Urinary bladder (tissue), 3 donors: ENCODE measurements at regions not wholly inside any gene's neighbourhood (a gene's known extent, or its start where the extent isn't known, plus 50 kb on each side); places are given as distances from the start of the nearest gene placed in this dataset.
"Not testable (repeated sequence)": the region's sequence is repeated elsewhere in the genome, so short reads cannot be mapped to it uniquely, and the experiment has no call there.

Source experiments
- DNase-seq: peaks from one replicate; pipeline ENCODE4 v3.0.0-alpha.2; 2015; ENCODE audit errors: extremely low spot score
- H3K27ac ChIP-seq: one replicate; pipeline ENCODE4 v1.5.1; 2013; ENCODE audit warnings: low read depth, mild to moderate bottlenecking, moderate library complexity
- H3K36me3 ChIP-seq: one replicate; pipeline ENCODE4 v1.6.1; 2013; ENCODE audit warnings: mild to moderate bottlenecking, moderate library complexity; ENCODE audit not compliant: insufficient read depth
- H3K4me1 ChIP-seq: one replicate; pipeline ENCODE4 v1.6.1; 2013; ENCODE audit warnings: mild to moderate bottlenecking, moderate library complexity; ENCODE audit not compliant: insufficient read depth
- H3K4me3 ChIP-seq: one replicate; pipeline ENCODE4 v1.5.1; 2013; ENCODE audit warnings: low read depth, low read length
- WGBS: extraction: QIAGEN DNeasy Blood & Tissue Kit; methylation state at CpG from one replicate; pipeline ENCODE4 v1.1.7; 2013; 5-methylcytosine and 5-hydroxymethylcytosine counted together
- donor health status: healthy with polysubstance abuse.
- donor health status: healthy.

- not testable (repeated sequence) for DNase-seq, H3K4me3 ChIP-seq, H3K4me1 ChIP-seq, H3K27ac ChIP-seq, H3K36me3 ChIP-seq
- WGBS: 46% methylated on average over 16 of the region's 18 CpGs
Measured at GRCh38 chr16:21372162-21372835, 94.2 kb upstream of the CRYM start.

GRCh38 chr16:21370791-21371190 lies 92.7 kb upstream of the CRYM start:
- not testable (repeated sequence) for H3K27ac ChIP-seq, H3K4me1 ChIP-seq, H3K4me3 ChIP-seq, H3K36me3 ChIP-seq, DNase-seq
- WGBS: 79% methylated on average over 5 of the region's 5 CpGs

GRCh38 chr16:21368973-21369942 lies 91.2 kb upstream of the CRYM start:
- not testable (repeated sequence) for H3K27ac ChIP-seq, H3K4me1 ChIP-seq, H3K4me3 ChIP-seq, H3K36me3 ChIP-seq, DNase-seq
- 49% methylated on average over 4 of the region's 5 CpGs for WGBS

GRCh38 chr16:21367733-21368421 lies 89.8 kb upstream of the CRYM start:
- H3K36me3 ChIP-seq, H3K4me3 ChIP-seq, DNase-seq, H3K4me1 ChIP-seq, H3K27ac ChIP-seq: not testable (repeated sequence)
- 81% methylated on average over 9 of the region's 9 CpGs for WGBS

- DNase-seq, H3K4me3 ChIP-seq, H3K4me1 ChIP-seq, H3K36me3 ChIP-seq, H3K27ac ChIP-seq: not testable (repeated sequence)
- WGBS: 81% methylated on average over 2 of the region's 2 CpGs
Measured at GRCh38 chr16:21366998-21367397, 88.9 kb upstream of the CRYM start.

- H3K4me1 ChIP-seq, DNase-seq, H3K4me3 ChIP-seq, H3K36me3 ChIP-seq: not testable (repeated sequence)
- 67% methylated on average over 4 of the region's 4 CpGs for WGBS
- peak overlapping the region; percentile 38 for H3K27ac ChIP-seq
Measured at GRCh38 chr16:21365541-21365940, 87.5 kb upstream of the CRYM start.

GRCh38 chr16:21363550-21364223 lies 85.6 kb upstream of the CRYM start:
- DNase-seq, H3K27ac ChIP-seq, H3K36me3 ChIP-seq, H3K4me1 ChIP-seq, H3K4me3 ChIP-seq: not testable (repeated sequence)
- 91% methylated on average over 10 of the region's 10 CpGs for WGBS

GRCh38 chr16:21361612-21362227 lies 83.6 kb upstream of the CRYM start:
- not testable (repeated sequence) for H3K4me3 ChIP-seq

GRCh38 chr16:21361045-21361444 lies 83.0 kb upstream of the CRYM start:
- H3K4me1 ChIP-seq, H3K4me3 ChIP-seq, DNase-seq, H3K27ac ChIP-seq, H3K36me3 ChIP-seq: not testable (repeated sequence)
- 36% methylated on average over 3 of the region's 3 CpGs for WGBS

More at GRCh38 chr16:21361612-21362227, 83.6 kb upstream of the CRYM start:
- H3K4me1 ChIP-seq, H3K36me3 ChIP-seq, H3K27ac ChIP-seq, DNase-seq: not testable (repeated sequence)
- WGBS: 24% methylated on average over 9 of the region's 9 CpGs

- not testable (repeated sequence) for DNase-seq, H3K4me3 ChIP-seq, H3K27ac ChIP-seq, H3K36me3 ChIP-seq, H3K4me1 ChIP-seq
- 84% methylated on average over 12 of the region's 12 CpGs for WGBS
Measured at GRCh38 chr16:21359513-21359912, 81.4 kb upstream of the CRYM start.

GRCh38 chr16:21358261-21358795 lies 80.2 kb upstream of the CRYM start:
- H3K36me3 ChIP-seq, H3K27ac ChIP-seq, H3K4me3 ChIP-seq, H3K4me1 ChIP-seq, DNase-seq: not testable (repeated sequence)
- 94% methylated on average over 18 of the region's 18 CpGs for WGBS

GRCh38 chr16:21356308-21356707 lies 78.2 kb upstream of the CRYM start:
- H3K36me3 ChIP-seq, H3K27ac ChIP-seq, DNase-seq, H3K4me3 ChIP-seq, H3K4me1 ChIP-seq: not testable (repeated sequence)
- WGBS: 90% methylated on average over 10 of the region's 10 CpGs

GRCh38 chr16:21351433-21351832 lies 73.3 kb upstream of the CRYM start:
- not testable (repeated sequence) for H3K4me3 ChIP-seq, DNase-seq, H3K36me3 ChIP-seq, H3K4me1 ChIP-seq, H3K27ac ChIP-seq
- 98% methylated on average over 5 of the region's 5 CpGs for WGBS
